ENCODE measurements at regions not wholly inside any gene's neighbourhood (a gene's known extent, or its start where the extent isn't known, plus 50 kb on each side); places are given as distances from the start of the nearest gene placed in this dataset.

DNA sequence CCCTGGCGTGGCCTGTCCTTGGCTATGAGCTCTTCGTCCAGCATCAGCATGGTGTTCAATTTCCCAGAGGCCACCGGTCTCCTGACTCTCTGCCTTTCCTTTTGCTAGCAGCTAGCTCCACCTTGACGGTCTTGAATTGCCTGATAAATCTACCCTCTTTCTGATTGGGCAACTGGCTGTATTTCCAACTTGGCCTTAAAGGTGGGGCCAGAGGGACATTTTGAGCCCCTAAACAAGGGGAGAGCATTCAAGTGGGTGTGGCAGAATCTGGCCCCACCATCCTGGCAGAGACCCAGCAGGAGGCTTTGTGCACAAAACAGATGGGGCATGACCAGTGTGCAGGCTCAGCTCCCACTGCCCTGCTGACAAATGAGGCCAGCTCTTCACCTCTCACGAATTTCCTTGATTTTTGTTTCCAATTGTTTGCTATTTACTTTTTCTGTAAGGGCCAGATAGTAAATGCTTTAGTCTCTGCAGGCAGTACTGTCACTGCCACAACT, 148.9 kb upstream of the VSTM2B start:
- TF ChIP-seq, protein P1, sequence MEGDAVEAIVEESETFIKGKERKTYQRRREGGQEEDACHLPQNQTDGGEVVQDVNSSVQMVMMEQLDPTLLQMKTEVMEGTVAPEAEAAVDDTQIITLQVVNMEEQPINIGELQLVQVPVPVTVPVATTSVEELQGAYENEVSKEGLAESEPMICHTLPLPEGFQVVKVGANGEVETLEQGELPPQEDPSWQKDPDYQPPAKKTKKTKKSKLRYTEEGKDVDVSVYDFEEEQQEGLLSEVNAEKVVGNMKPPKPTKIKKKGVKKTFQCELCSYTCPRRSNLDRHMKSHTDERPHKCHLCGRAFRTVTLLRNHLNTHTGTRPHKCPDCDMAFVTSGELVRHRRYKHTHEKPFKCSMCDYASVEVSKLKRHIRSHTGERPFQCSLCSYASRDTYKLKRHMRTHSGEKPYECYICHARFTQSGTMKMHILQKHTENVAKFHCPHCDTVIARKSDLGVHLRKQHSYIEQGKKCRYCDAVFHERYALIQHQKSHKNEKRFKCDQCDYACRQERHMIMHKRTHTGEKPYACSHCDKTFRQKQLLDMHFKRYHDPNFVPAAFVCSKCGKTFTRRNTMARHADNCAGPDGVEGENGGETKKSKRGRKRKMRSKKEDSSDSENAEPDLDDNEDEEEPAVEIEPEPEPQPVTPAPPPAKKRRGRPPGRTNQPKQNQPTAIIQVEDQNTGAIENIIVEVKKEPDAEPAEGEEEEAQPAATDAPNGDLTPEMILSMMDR (IDR thresholded peaks at IDR 0.05): no peak
- TF ChIP-seq POLR2A (IDR thresholded peaks at IDR 0.05): no peak
